C4-2B (cell line): ENCODE measurements at regions not wholly inside any gene's neighbourhood (a gene's known extent, or its start where the extent isn't known, plus 50 kb on each side); places are given as distances from the start of the nearest gene placed in this dataset.

Source experiments
- CTCF ChIP-seq: fragments of 450-650 bp; conservative IDR thresholded peaks from 2 replicates; pipeline ENCODE4 v1.5.1; 2017; ENCODE audit warnings: mild to moderate bottlenecking
- ZFX ChIP-seq: fragments of 450-650 bp; IDR thresholded peaks from 2 replicates; pipeline ENCODE4 v1.6.1; 2017

DNA sequence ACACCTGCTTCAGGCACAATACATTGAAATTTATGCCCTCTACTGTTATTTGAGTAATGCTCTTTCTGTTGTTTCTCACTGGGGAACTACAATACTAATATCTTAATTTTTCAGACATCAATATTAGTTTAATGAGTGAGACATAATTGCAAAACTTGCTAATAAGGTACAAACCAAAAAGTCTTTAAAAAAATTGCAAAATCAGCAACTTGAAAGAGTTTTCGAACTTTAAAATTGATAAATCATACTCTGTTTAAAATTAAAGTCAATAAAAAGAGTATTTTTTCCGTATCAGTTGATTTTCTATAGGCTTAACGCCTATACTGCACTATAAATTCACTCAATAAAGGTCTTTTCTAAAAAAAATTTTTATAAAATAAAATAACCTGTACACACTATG, 1735.9 kb upstream of the SEL1L start:
- TF ChIP-seq ZFX: no peak
- TF ChIP-seq CTCF: no peak
